SK-N-SH (cell line): ENCODE measurements at regions not wholly inside any gene's neighbourhood (a gene's known extent, or its start where the extent isn't known, plus 50 kb on each side); places are given as distances from the start of the nearest gene placed in this dataset.

Experiments
- CTCF ChIA-PET: fragments of 300-600, 350-600 bp; formaldehyde crosslinking; extraction: SDS; loops from one replicate; lab custom pipeline; 2021; lab: Yijun Ruan, JAX
- POLR2A ChIA-PET: fragments of 350-600 bp; sonication (Branson Sonifier 250); formaldehyde crosslinking; extraction: SDS; loops from one replicate; lab custom pipeline; 2020; ENCODE audit warnings: antibody characterized with exemption, inconsistent platforms; lab: Yijun Ruan, JAX
- DNase-seq: peaks from one replicate; pipeline ENCODE4 v3.0.0; 2012
- H2AFZ ChIP-seq: fragments of 200-600 bp; sonication (generic); 2 replicates; pipeline ENCODE4 v1.8.1; 2016; ENCODE audit warnings: antibody characterized with exemption, mild to moderate bottlenecking, low read depth
- H3F3A ChIP-seq: fragments of 200-600 bp; sonication (generic); replicated peaks from 2 replicates; pipeline ENCODE3; 2016; ENCODE audit warnings: antibody characterized with exemption, mild to moderate bottlenecking; ENCODE audit not compliant: insufficient read depth
- H3K27ac ChIP-seq, 2 experiments: fragments of 200-500 bp in 1 of 2; fragments of 200-600 bp in 1 of 2; sonication (Bioruptor generic) in 1 of 2; sonication (generic), shearing (Covaris generic) in 1 of 2; 2 replicates each; pipeline versions ENCODE4 v1.5.1 to v1.6.1; 2014 to 2016; ENCODE audit warnings: low read depth in 2 of 2, inconsistent platforms in 1 of 2, low read length in 1 of 2, mild to moderate bottlenecking in 1 of 2, mixed read lengths in 1 of 2
- H3K27me3 ChIP-seq: fragments of 200-600 bp; sonication (generic), shearing (Covaris generic); 2 replicates; pipeline ENCODE4 v1.6.1; 2016; ENCODE audit warnings: mixed run types; ENCODE audit not compliant: insufficient read depth
- H3K36me3 ChIP-seq, 2 experiments: fragments of 200-500 bp in 1 of 2; fragments of 200-600 bp in 1 of 2; sonication (Bioruptor generic) in 1 of 2; sonication (generic) in 1 of 2; replicated peaks in 1 of 2; 2 replicates each; pipeline versions ENCODE3 to v1.5.1; 2014 to 2016; ENCODE audit warnings: low read length in 1 of 2, mild to moderate bottlenecking in 1 of 2; ENCODE audit not compliant: insufficient read depth in 2 of 2, control insufficient read depth in 1 of 2
- H3K4me1 ChIP-seq, 2 experiments: fragments of 200-500 bp in 1 of 2; fragments of 200-600 bp in 1 of 2; sonication (Bioruptor generic) in 1 of 2; sonication (generic), shearing (Covaris generic) in 1 of 2; 2 replicates each; pipeline versions ENCODE4 v1.5.1 to v1.6.1; 2014 to 2016; ENCODE audit warnings: low read depth in 1 of 2, low read length in 1 of 2, mixed run types in 1 of 2; ENCODE audit not compliant: insufficient read depth in 2 of 2, control insufficient read depth in 1 of 2
- H3K4me2 ChIP-seq: fragments of 200-600 bp; sonication (generic), shearing (Covaris generic); 2 replicates; pipeline ENCODE4 v1.6.1; 2017; ENCODE audit warnings: mixed run types
- H3K4me3 ChIP-seq, 2 experiments: fragments of 200-500 bp in 1 of 2; fragments of 200-600 bp in 1 of 2; sonication (Bioruptor generic) in 1 of 2; sonication (generic), shearing (Covaris generic) in 1 of 2; 2 replicates each; pipeline versions ENCODE4 v1.5.1 to v1.8.1; 2014 to 2016; ENCODE audit warnings: low read depth in 2 of 2, inconsistent platforms in 1 of 2, low read length in 1 of 2, mild to moderate bottlenecking in 1 of 2, mixed read lengths in 1 of 2, moderate library complexity in 1 of 2
- H3K79me2 ChIP-seq: fragments of 200-600 bp; sonication (generic); 2 replicates; pipeline ENCODE4 v1.8.1; 2017; ENCODE audit warnings: mild to moderate bottlenecking; ENCODE audit not compliant: insufficient read depth
- H3K9ac ChIP-seq: fragments of 200-600 bp; sonication (generic); 2 replicates; pipeline ENCODE4 v1.6.1; 2017; ENCODE audit warnings: mixed run types
- H3K9me2 ChIP-seq: fragments of 200-600 bp; sonication (generic); 2 replicates; pipeline ENCODE4 v1.6.1; 2017; ENCODE audit warnings: mixed run types
- H3K9me3 ChIP-seq: fragments of 200-600 bp; sonication (generic); 2 replicates; pipeline ENCODE4 v1.6.1; 2017; ENCODE audit warnings: mixed run types, mild to moderate bottlenecking, moderate library complexity
- H4K20me1 ChIP-seq: fragments of 200-600 bp; sonication (generic); 2 replicates; pipeline ENCODE4 v1.6.1; 2017; ENCODE audit warnings: mild to moderate bottlenecking, mixed run types; ENCODE audit not compliant: insufficient read depth
- CHD2 ChIP-seq: fragments of 150-350 bp; IDR thresholded peaks from 2 replicates; pipeline ENCODE4 v1.6.1; 2018; ENCODE audit warnings: low read length; ENCODE audit not compliant: partially characterized antibody
- CTCF ChIP-seq: fragments of 200-600 bp; sonication (generic); IDR thresholded peaks from 2 replicates; pipeline ENCODE4 v1.6.1; 2017; ENCODE audit warnings: antibody characterized with exemption, mild to moderate bottlenecking, moderate library complexity
- EP300 ChIP-seq, 2 experiments: IDR thresholded peaks; 2 replicates each; pipeline versions ENCODE4 v1.4.0 to v1.6.1; 2012; ENCODE audit warnings: borderline replicate concordance in 1 of 2, low read depth in 1 of 2, low read length in 1 of 2
- FOSL2 ChIP-seq: IDR thresholded peaks from 2 replicates; pipeline ENCODE4 v1.4.0; 2012; ENCODE audit warnings: low read depth, mild to moderate bottlenecking, moderate library complexity, borderline replicate concordance
- FOXJ3 ChIP-seq: sonication (generic); formaldehyde crosslinking; IDR thresholded peaks from 2 replicates; pipeline ENCODE4 v1.5.1; 2020; ENCODE audit warnings: mild to moderate bottlenecking, missing genetic modification reagents
- FOXM1 ChIP-seq: IDR thresholded peaks from 2 replicates; pipeline ENCODE4 v1.4.0; 2012; ENCODE audit warnings: low read depth, mild to moderate bottlenecking
- GABPA ChIP-seq: IDR thresholded peaks from 2 replicates; pipeline ENCODE4 v1.4.0; 2012; ENCODE audit warnings: low read depth, mild to moderate bottlenecking
- POLR2AphosphoS5 ChIP-seq: IDR thresholded peaks from 2 replicates; pipeline ENCODE4 v1.6.1; 2012; ENCODE audit warnings: low read depth, low read length
- RAD21 ChIP-seq: IDR thresholded peaks from 2 replicates; pipeline ENCODE4 v1.6.1; 2012; ENCODE audit warnings: mild to moderate bottlenecking, low read length
- RCOR1 ChIP-seq: fragments of 150-350 bp; IDR thresholded peaks from 2 replicates; pipeline ENCODE4 v1.6.1; 2017; ENCODE audit warnings: antibody characterized with exemption, low read length
- REST ChIP-seq: IDR thresholded peaks from 2 replicates; pipeline ENCODE4 v1.6.1; 2012; ENCODE audit warnings: mild to moderate bottlenecking, low read depth, low read length, moderate library complexity
- RFX5 ChIP-seq: IDR thresholded peaks from 2 replicates; pipeline ENCODE4 v1.6.1; 2012; ENCODE audit warnings: mild to moderate bottlenecking, improper control_type of control experiment, low read length
- TAF1 ChIP-seq: IDR thresholded peaks from 2 replicates; pipeline ENCODE4 v1.6.1; 2012; ENCODE audit warnings: low read depth, mild to moderate bottlenecking, low read length, moderate library complexity, borderline replicate concordance
- TCF12 ChIP-seq: IDR thresholded peaks from 2 replicates; pipeline ENCODE4 v1.4.0; 2012
- TEAD4 ChIP-seq: IDR thresholded peaks from 2 replicates; pipeline ENCODE4 v1.4.0; 2012; ENCODE audit warnings: mild to moderate bottlenecking, borderline replicate concordance; ENCODE audit not compliant: insufficient read depth
- USF1 ChIP-seq: IDR thresholded peaks from 2 replicates; pipeline ENCODE4 v1.4.0; 2012; ENCODE audit warnings: low read depth, borderline replicate concordance
- USF2 ChIP-seq: fragments of 150-350 bp; IDR thresholded peaks from 2 replicates; pipeline ENCODE4 v1.6.1; 2017; ENCODE audit warnings: antibody characterized with exemption, low read length, low read depth, borderline replicate concordance
- ZBTB33 ChIP-seq: IDR thresholded peaks from 2 replicates; pipeline ENCODE4 v1.4.0; 2012; ENCODE audit warnings: low read depth, borderline replicate concordance

GRCh38 chr3:110687138-110687537 lies 384.5 kb upstream of the NECTIN3 start:
- H3K79me2 ChIP-seq = no peaks in the 10 kb centered on the region
- H2AFZ ChIP-seq = no peak overlapping the region
- no peak for TF ChIP-seq ZBTB33
- TF ChIP-seq USF1 = no peak
- no peak for TF ChIP-seq CTCF
- no peak for TF ChIP-seq FOSL2
- TF ChIP-seq EP300 (IDR thresholded peaks at IDR 0.05; ENCODE audit: borderline replicate concordance in 1 of 2, low read depth in 1 of 2, low read length in 1 of 2) = no peak
- TF ChIP-seq RCOR1 = no peak
- no peak for TF ChIP-seq TAF1
- no peak for TF ChIP-seq FOXJ3
- TF ChIP-seq TEAD4 = no peak
- TF ChIP-seq GABPA = no peak
- no peak for TF ChIP-seq TCF12
- no peak for TF ChIP-seq RAD21
- no peak for TF ChIP-seq USF2
- no peak for TF ChIP-seq FOXM1
- TF ChIP-seq REST = no peak
- no peak for TF ChIP-seq CHD2
- no peak for TF ChIP-seq POLR2AphosphoS5
- no peak for TF ChIP-seq RFX5
- H3K4me1 ChIP-seq = no peaks in the 10 kb centered on the region
- no peaks in the 10 kb centered on the region for H3K36me3 ChIP-seq
- ChIA-PET POLR2A (no interaction called here), CTCF (no interaction called here)
- no peak overlapping the region for H3K4me2 ChIP-seq
- no peaks in the 10 kb centered on the region for H3K9me3 ChIP-seq
- no peaks in the 10 kb centered on the region for H4K20me1 ChIP-seq
- DNase-seq = no peak
- no peak overlapping the region for H3K27ac ChIP-seq
- no peak overlapping the region for H3K9ac ChIP-seq
- no peaks in the 10 kb centered on the region for H3K27me3 ChIP-seq
- H3K9me2 ChIP-seq = no peaks in the 10 kb centered on the region
- no peak overlapping the region for H3K4me3 ChIP-seq
- no peaks in the 10 kb centered on the region for H3F3A ChIP-seq
